Liver (tissue), 8 donors: ENCODE measurements at regions not wholly inside any gene's neighbourhood (a gene's known extent, or its start where the extent isn't known, plus 50 kb on each side); places are given as distances from the start of the nearest gene placed in this dataset.

Experiments used
- DNase-seq: peaks from one replicate; pipeline ENCODE4 v3.0.0-alpha.2; 2017; ENCODE audit warnings: low spot score
- H3K27ac ChIP-seq, 2 donors: one replicate each; pipeline ENCODE4 v1.7.0; 2013; ENCODE audit warnings: inconsistent platforms in 2 of 2, low read length in 2 of 2, control low read depth in 1 of 2, low read depth in 1 of 2, mild to moderate bottlenecking in 1 of 2
- H3K27me3 ChIP-seq, 4 donors: one replicate each; pipeline versions ENCODE4 v1.6.1 to v1.7.0; 2013; ENCODE audit warnings: low read length in 3 of 4, inconsistent platforms in 1 of 4, mild to moderate bottlenecking in 1 of 4, moderate library complexity in 1 of 4; ENCODE audit not compliant: control insufficient read depth in 4 of 4, insufficient read depth in 4 of 4
- H3K36me3 ChIP-seq, 4 donors: one replicate each; pipeline versions ENCODE4 v1.6.1 to v1.7.0; 2013; ENCODE audit warnings: low read length in 3 of 4, mild to moderate bottlenecking in 3 of 4, low read depth in 1 of 4, moderate library complexity in 1 of 4; ENCODE audit not compliant: control insufficient read depth in 4 of 4, insufficient read depth in 3 of 4
- H3K4me1 ChIP-seq, 4 donors: one replicate each; pipeline versions ENCODE4 v1.6.1 to v1.7.0; 2013; ENCODE audit warnings: low read length in 3 of 4, mild to moderate bottlenecking in 3 of 4, moderate library complexity in 1 of 4; ENCODE audit not compliant: control insufficient read depth in 4 of 4, insufficient read depth in 4 of 4
- H3K4me3 ChIP-seq, 3 donors: one replicate each; pipeline versions ENCODE4 v1.6.1 to v1.7.0; 2013; ENCODE audit warnings: low read length in 3 of 3, control low read depth in 1 of 3, low read depth in 1 of 3, mild to moderate bottlenecking in 1 of 3
- H3K9ac ChIP-seq, 2 donors: one replicate each; pipeline ENCODE4 v1.7.0; 2013; ENCODE audit warnings: low read length in 2 of 2, mild to moderate bottlenecking in 2 of 2, moderate library complexity in 2 of 2, control low read depth in 1 of 2, low read depth in 1 of 2
- H3K9me3 ChIP-seq, 4 donors: one replicate each; pipeline versions ENCODE4 v1.6.1 to v1.7.0; 2013; ENCODE audit warnings: low read length in 3 of 4; ENCODE audit not compliant: control insufficient read depth in 4 of 4
- EGR1 ChIP-seq, 2 donors: IDR thresholded peaks; 2 replicates each; pipeline ENCODE4 v1.6.1; 2016 to 2018; ENCODE audit warnings: antibody characterized with exemption in 2 of 2, low read depth in 2 of 2
- FOXA1 ChIP-seq: IDR thresholded peaks from 2 replicates; pipeline ENCODE4 v1.6.1; 2016; ENCODE audit warnings: antibody characterized with exemption
- FOXA2 ChIP-seq: IDR thresholded peaks from 2 replicates; pipeline ENCODE4 v1.6.1; 2016; ENCODE audit warnings: antibody characterized with exemption
- GABPA ChIP-seq, 2 donors: IDR thresholded peaks in 1 of 2; conservative IDR thresholded peaks in 1 of 2; 2 replicates each; pipeline ENCODE4 v1.6.1; 2016; ENCODE audit warnings: antibody characterized with exemption in 2 of 2, mild to moderate bottlenecking in 1 of 2, moderate library complexity in 1 of 2
- HNF4A ChIP-seq, 2 donors: conservative IDR thresholded peaks; 2 replicates each; pipeline ENCODE4 v1.6.1; 2016; ENCODE audit warnings: antibody characterized with exemption in 2 of 2, mild to moderate bottlenecking in 2 of 2
- HNF4G ChIP-seq: IDR thresholded peaks from 2 replicates; pipeline ENCODE4 v1.6.1; 2016; ENCODE audit warnings: antibody characterized with exemption
- JUND ChIP-seq, 2 donors: IDR thresholded peaks; 2 replicates each; pipeline ENCODE4 v1.6.1; 2016; ENCODE audit warnings: antibody characterized with exemption in 2 of 2
- NR2F2 ChIP-seq: IDR thresholded peaks from 2 replicates; pipeline ENCODE4 v1.6.1; 2016; ENCODE audit warnings: antibody characterized with exemption
- RAD21 ChIP-seq, 2 donors: IDR thresholded peaks; 2 replicates each; pipeline ENCODE4 v1.6.1; 2016; ENCODE audit warnings: antibody characterized with exemption in 2 of 2, mild to moderate bottlenecking in 2 of 2
- RXRA ChIP-seq, 2 donors: IDR thresholded peaks; 2 replicates each; pipeline ENCODE4 v1.6.1; 2017 to 2018; ENCODE audit warnings: antibody characterized with exemption in 2 of 2, mild to moderate bottlenecking in 1 of 2
- SP1 ChIP-seq: IDR thresholded peaks from 2 replicates; pipeline ENCODE4 v1.6.1; 2018; ENCODE audit warnings: antibody characterized with exemption, mild to moderate bottlenecking
- TAF1 ChIP-seq: conservative IDR thresholded peaks from 2 replicates; pipeline ENCODE4 v1.6.1; 2016; ENCODE audit warnings: antibody characterized with exemption, mild to moderate bottlenecking
- YY1 ChIP-seq: IDR thresholded peaks from 2 replicates; pipeline ENCODE4 v1.6.1; 2016; ENCODE audit warnings: antibody characterized with exemption, mild to moderate bottlenecking
- WGBS: extraction: QIAGEN DNeasy Blood & Tissue Kit; methylation state at CpG from one replicate; pipeline ENCODE4 v1.1.7; 2013; 5-methylcytosine and 5-hydroxymethylcytosine counted together
- TF ChIP-seq, protein P1 (sequence below): IDR thresholded peaks from 2 replicates; pipeline ENCODE4 v1.6.1; 2016; ENCODE audit warnings: antibody characterized with exemption
- TF ChIP-seq, protein P2 (sequence below): IDR thresholded peaks from 2 replicates; pipeline ENCODE4 v1.6.1; 2016; ENCODE audit warnings: antibody characterized with exemption
- TF ChIP-seq, protein P3 (sequence below): IDR thresholded peaks from 2 replicates; pipeline ENCODE4 v1.6.1; 2016; ENCODE audit warnings: antibody characterized with exemption, mild to moderate bottlenecking
- TF ChIP-seq, protein P4 (sequence below): IDR thresholded peaks from 2 replicates; pipeline ENCODE4 v1.6.1; 2016; ENCODE audit warnings: antibody characterized with exemption
- TF ChIP-seq, protein P5 (sequence below): fragments of 150-350 bp; IDR thresholded peaks from 2 replicates; pipeline ENCODE4 v1.5.1; 2017; ENCODE audit warnings: improper control_type of control experiment, low read depth, low read length; ENCODE audit not compliant: missing input control
- donor health status: healthy.
- donor health status: healthy.
- donor health status: healthy.
- donor health status: healthy.
- donor health status: healthy.

DNA sequence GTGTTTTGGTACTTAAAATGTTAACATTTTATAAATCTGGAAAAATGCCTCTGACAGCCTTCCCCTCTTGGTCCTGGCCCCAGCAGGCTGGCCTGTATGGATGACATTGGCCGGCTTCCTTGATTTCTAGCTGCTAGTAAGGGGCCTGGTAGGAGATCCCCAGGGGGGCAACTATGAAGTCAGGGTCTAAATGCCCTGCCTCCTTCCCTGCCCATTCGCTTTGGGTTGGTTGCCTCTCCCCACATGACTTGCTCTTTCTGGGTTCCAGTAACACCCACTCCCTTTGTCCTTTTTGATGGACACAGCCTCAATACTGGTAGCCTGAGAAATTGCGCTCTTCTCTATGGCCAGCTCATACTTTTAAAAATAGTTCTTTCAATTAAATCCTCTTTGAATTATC is 78.0 kb upstream of the MAD2L1 start:
- H3K27ac ChIP-seq = no peak overlapping the region
- H3K9me3 ChIP-seq = no peaks in the 10 kb centered on the region
- no peaks in the 10 kb centered on the region for H3K4me1 ChIP-seq
- H3K4me3 ChIP-seq = no peak overlapping the region
- 93% methylated on average over 3 of the region's 3 CpGs for WGBS
- TF ChIP-seq, protein P1, sequence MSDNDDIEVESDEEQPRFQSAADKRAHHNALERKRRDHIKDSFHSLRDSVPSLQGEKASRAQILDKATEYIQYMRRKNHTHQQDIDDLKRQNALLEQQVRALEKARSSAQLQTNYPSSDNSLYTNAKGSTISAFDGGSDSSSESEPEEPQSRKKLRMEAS = no peak
- no peak for TF ChIP-seq TAF1
- TF ChIP-seq HNF4A (conservative IDR thresholded peaks at IDR 0.05) = no peak
- TF ChIP-seq GABPA (IDR thresholded peaks at IDR 0.05 in 1 of 2, conservative IDR thresholded peaks at IDR 0.05 in 1 of 2) = no peak
- TF ChIP-seq, protein P2, sequence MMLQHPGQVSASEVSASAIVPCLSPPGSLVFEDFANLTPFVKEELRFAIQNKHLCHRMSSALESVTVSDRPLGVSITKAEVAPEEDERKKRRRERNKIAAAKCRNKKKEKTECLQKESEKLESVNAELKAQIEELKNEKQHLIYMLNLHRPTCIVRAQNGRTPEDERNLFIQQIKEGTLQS = no peak
- TF ChIP-seq RAD21 (IDR thresholded peaks at IDR 0.05) = no peak
- no peak for TF ChIP-seq FOXA1
- TF ChIP-seq FOXA2 = no peak
- no peak for TF ChIP-seq RXRA (IDR thresholded peaks at IDR 0.05)
- no peak for TF ChIP-seq SP1
- no peak for TF ChIP-seq HNF4G
- no peak for TF ChIP-seq YY1
- TF ChIP-seq, protein P3, sequence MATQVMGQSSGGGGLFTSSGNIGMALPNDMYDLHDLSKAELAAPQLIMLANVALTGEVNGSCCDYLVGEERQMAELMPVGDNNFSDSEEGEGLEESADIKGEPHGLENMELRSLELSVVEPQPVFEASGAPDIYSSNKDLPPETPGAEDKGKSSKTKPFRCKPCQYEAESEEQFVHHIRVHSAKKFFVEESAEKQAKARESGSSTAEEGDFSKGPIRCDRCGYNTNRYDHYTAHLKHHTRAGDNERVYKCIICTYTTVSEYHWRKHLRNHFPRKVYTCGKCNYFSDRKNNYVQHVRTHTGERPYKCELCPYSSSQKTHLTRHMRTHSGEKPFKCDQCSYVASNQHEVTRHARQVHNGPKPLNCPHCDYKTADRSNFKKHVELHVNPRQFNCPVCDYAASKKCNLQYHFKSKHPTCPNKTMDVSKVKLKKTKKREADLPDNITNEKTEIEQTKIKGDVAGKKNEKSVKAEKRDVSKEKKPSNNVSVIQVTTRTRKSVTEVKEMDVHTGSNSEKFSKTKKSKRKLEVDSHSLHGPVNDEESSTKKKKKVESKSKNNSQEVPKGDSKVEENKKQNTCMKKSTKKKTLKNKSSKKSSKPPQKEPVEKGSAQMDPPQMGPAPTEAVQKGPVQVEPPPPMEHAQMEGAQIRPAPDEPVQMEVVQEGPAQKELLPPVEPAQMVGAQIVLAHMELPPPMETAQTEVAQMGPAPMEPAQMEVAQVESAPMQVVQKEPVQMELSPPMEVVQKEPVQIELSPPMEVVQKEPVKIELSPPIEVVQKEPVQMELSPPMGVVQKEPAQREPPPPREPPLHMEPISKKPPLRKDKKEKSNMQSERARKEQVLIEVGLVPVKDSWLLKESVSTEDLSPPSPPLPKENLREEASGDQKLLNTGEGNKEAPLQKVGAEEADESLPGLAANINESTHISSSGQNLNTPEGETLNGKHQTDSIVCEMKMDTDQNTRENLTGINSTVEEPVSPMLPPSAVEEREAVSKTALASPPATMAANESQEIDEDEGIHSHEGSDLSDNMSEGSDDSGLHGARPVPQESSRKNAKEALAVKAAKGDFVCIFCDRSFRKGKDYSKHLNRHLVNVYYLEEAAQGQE = no peak
- no peak for TF ChIP-seq EGR1 (IDR thresholded peaks at IDR 0.05; ENCODE audit: low read depth in 2 of 2)
- no peak for TF ChIP-seq NR2F2
- no peak for TF ChIP-seq JUND (IDR thresholded peaks at IDR 0.05)
- TF ChIP-seq, protein P4, sequence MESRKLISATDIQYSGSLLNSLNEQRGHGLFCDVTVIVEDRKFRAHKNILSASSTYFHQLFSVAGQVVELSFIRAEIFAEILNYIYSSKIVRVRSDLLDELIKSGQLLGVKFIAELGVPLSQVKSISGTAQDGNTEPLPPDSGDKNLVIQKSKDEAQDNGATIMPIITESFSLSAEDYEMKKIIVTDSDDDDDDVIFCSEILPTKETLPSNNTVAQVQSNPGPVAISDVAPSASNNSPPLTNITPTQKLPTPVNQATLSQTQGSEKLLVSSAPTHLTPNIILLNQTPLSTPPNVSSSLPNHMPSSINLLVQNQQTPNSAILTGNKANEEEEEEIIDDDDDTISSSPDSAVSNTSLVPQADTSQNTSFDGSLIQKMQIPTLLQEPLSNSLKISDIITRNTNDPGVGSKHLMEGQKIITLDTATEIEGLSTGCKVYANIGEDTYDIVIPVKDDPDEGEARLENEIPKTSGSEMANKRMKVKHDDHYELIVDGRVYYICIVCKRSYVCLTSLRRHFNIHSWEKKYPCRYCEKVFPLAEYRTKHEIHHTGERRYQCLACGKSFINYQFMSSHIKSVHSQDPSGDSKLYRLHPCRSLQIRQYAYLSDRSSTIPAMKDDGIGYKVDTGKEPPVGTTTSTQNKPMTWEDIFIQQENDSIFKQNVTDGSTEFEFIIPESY = no peak
- TF ChIP-seq, protein P5, sequence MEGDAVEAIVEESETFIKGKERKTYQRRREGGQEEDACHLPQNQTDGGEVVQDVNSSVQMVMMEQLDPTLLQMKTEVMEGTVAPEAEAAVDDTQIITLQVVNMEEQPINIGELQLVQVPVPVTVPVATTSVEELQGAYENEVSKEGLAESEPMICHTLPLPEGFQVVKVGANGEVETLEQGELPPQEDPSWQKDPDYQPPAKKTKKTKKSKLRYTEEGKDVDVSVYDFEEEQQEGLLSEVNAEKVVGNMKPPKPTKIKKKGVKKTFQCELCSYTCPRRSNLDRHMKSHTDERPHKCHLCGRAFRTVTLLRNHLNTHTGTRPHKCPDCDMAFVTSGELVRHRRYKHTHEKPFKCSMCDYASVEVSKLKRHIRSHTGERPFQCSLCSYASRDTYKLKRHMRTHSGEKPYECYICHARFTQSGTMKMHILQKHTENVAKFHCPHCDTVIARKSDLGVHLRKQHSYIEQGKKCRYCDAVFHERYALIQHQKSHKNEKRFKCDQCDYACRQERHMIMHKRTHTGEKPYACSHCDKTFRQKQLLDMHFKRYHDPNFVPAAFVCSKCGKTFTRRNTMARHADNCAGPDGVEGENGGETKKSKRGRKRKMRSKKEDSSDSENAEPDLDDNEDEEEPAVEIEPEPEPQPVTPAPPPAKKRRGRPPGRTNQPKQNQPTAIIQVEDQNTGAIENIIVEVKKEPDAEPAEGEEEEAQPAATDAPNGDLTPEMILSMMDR = no peak
- no peaks in the 10 kb centered on the region for H3K36me3 ChIP-seq
- H3K27me3 ChIP-seq = no peaks in the 10 kb centered on the region
- H3K9ac ChIP-seq = no peak overlapping the region
- no peak for DNase-seq

DNA sequence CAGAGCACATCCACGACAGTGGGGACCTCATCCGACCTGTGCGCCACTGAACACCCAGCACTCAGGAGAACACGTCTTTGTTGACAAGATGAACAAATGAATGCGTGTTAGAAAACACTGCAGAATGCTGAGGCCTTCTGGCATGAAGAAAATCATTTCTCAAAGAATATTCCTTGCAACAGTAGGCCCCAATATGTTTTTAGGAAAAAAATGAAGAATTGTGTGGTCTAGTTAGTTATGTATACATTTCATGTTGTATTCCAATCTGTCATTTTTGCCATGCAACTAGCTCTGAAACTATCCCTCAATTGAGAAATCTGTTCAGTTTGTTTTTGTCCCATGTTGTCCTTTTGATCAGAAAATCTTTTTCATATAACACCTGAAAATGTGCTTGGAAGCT is 77.4 kb upstream of the MAD2L1 start:
- 89% methylated on average over 5 of the region's 5 CpGs for WGBS
- TF ChIP-seq HNF4A (conservative IDR thresholded peaks at IDR 0.05) = no peak
- TF ChIP-seq SP1 = no peak
- TF ChIP-seq, protein P4 = no peak
- TF ChIP-seq, protein P5 = no peak
- TF ChIP-seq GABPA (IDR thresholded peaks at IDR 0.05 in 1 of 2, conservative IDR thresholded peaks at IDR 0.05 in 1 of 2) = no peak
- TF ChIP-seq FOXA2 = no peak
- TF ChIP-seq YY1 = no peak
- TF ChIP-seq RXRA (IDR thresholded peaks at IDR 0.05) = no peak
- TF ChIP-seq RAD21 (IDR thresholded peaks at IDR 0.05) = no peak
- no peak for TF ChIP-seq FOXA1
- TF ChIP-seq NR2F2 = no peak
- TF ChIP-seq, protein P1 = no peak
- no peak for TF ChIP-seq HNF4G
- no peaks in the 10 kb centered on the region for H3K36me3 ChIP-seq
- H3K9ac ChIP-seq = no peak overlapping the region
- H3K27me3 ChIP-seq = no peaks in the 10 kb centered on the region
- no peaks in the 10 kb centered on the region for H3K9me3 ChIP-seq
- no peak for DNase-seq
- H3K4me3 ChIP-seq = no peak overlapping the region
- H3K27ac ChIP-seq = no peak overlapping the region
- no peaks in the 10 kb centered on the region for H3K4me1 ChIP-seq
